ENCODE measurements at regions not wholly inside any gene's neighbourhood (a gene's known extent, or its start where the extent isn't known, plus 50 kb on each side); places are given as distances from the start of the nearest gene placed in this dataset.
A peak's percentile ranks its signal among the peaks of the same experiment; 100 is the strongest.
"Not testable (repeated sequence)": the region's sequence is repeated elsewhere in the genome, so short reads cannot be mapped to it uniquely, and the experiment has no call there.

- no peak for TF ChIP-seq CTCF (IDR thresholded peaks at IDR 0.05; ENCODE audit: control insufficient read depth, extremely low read depth, insufficient read depth)
- no peak overlapping the region for H3K4me3 ChIP-seq (ENCODE audit: low read depth, low read length)
Observed at GRCh38 chr1:229167318-229167717, 103.6 kb upstream of the RAB4A start.

DNA sequence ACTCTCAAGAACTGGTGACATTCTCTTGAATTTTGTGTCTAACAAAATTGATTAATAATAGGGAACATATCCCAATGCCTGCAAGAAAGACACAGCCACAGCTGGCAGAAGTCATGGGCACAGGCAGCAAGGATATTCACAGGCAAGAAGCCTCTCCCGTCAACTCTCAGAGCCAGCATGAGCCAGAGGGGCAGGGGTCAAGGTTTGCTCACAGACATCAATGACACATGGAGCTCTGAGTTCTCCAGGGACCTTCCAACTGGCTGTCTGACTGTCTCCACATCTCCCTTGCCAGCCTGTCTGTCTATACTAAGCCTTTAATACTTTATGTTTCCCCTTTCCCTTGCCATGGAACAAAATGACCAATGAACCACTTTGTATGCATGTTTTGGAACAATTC is 101.5 kb upstream of the RAB4A start:
- no peak for DNase-seq (ENCODE audit: low read depth)
- no peak overlapping the region for H3K4me3 ChIP-seq (ENCODE audit: low read depth, low read length)

More at GRCh38 chr1:229167318-229167717, 103.6 kb upstream of the RAB4A start:
- DNase-seq (ENCODE audit: low read depth): no peak

GRCh38 chr1:229170274-229170673 is 100.6 kb upstream of the RAB4A start:
- TF ChIP-seq CTCF (IDR thresholded peaks at IDR 0.05; ENCODE audit: control insufficient read depth, extremely low read depth, insufficient read depth): no peak

More for the DNA sequence above, 101.5 kb upstream of the RAB4A start:
- TF ChIP-seq CTCF (IDR thresholded peaks at IDR 0.05; ENCODE audit: control insufficient read depth, extremely low read depth, insufficient read depth): no peak

DNA sequence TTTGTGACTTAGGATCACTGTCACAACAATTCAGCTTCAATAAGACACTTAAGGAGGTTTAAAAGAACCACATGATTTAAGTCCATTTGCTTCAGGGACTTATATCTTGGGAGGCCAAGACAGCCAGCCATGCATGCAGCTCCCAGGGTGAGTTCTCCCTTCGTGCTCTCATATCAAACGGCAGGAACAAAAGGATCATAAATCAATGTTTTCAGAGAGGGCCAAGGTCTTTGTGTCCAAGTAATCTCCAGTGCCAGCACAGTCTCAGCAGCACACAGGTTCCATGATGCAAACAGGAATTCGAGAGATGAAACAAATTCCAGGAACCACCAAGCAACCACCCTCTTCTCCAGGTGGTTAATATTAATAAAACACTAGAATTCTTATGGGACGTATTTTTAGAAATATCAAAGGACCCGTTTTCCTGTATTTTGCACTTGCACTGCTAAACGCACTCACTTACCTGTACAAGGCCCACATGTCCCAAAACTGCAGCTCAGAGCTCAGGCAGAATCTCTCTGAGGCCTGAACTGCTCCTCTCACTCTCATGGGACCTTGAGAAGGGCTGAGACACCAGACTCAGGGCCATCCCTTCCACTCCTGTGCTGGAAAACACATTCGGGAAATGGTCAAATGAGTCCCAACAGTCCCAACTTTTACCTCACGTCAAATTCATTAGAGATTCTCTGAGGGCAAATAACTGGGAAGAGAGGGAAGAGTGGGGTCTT is 100.0 kb upstream of the RAB4A start:
- no peak for DNase-seq (ENCODE audit: low read depth)

More at GRCh38 chr1:229170274-229170673, 100.6 kb upstream of the RAB4A start:
- no peak overlapping the region for H3K4me3 ChIP-seq (ENCODE audit: low read depth, low read length)
- no peak for DNase-seq (ENCODE audit: low read depth)

GRCh38 chr1:229171934-229172333 is 99.0 kb upstream of the RAB4A start:
- H3K4me3 ChIP-seq (ENCODE audit: low read depth, low read length): no peak overlapping the region
- peak; percentile 95 for DNase-seq (ENCODE audit: low read depth)
- no peak for TF ChIP-seq CTCF (IDR thresholded peaks at IDR 0.05; ENCODE audit: control insufficient read depth, extremely low read depth, insufficient read depth)

More for the DNA sequence above, 100.0 kb upstream of the RAB4A start:
- no peak overlapping the region for H3K4me3 ChIP-seq (ENCODE audit: low read depth, low read length)
- TF ChIP-seq CTCF (IDR thresholded peaks at IDR 0.05; ENCODE audit: control insufficient read depth, extremely low read depth, insufficient read depth): no peak

DNA sequence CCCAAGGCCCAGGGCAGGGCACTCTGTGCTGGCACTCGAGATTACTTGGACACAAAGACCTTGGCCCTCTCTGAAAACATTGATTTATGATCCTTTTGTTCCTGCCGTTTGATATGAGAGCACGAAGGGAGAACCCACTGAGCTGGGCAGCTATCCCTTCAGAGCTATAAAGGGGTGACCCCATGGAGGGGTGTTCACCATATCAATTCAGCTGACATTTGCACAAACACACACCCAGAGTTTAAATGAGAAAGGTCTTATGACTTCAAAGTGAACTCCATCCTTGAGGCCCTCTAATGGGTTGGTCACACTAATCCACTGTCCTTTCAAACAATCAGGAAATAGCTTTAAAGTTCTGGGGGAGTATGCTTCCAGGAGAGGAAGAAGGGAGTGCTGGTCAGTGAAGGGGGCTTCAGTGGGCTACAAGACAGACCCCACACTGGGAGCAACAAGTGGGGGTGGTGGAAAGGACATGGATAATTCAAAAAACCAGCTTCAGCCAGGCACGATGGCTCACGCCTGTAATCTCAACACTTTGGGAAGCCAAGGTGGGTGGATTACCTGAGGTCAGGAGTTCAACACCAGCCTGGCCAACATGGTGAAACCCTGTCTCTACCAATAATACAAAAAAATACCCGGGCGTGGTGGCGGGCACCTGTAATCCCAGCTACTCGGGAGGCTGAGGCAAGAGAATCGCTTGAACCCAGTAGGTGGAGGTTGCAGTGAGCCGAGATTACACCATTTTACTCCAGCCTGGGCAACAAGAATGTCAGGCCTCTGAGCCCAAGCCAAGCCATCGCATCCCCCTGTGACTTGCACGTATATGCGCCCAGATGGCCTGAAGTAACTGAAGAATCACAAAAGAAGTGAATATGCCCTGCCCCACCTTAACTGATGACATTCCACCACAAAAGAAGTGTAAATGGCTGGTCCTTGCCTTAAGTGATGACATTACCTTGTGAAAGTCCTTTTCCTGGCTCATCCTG is 97.1 kb upstream of the RAB4A start:
- H3K4me3 ChIP-seq (ENCODE audit: low read depth, low read length); DNase-seq (ENCODE audit: low read depth): not testable (repeated sequence)

GRCh38 chr1:229175297-229175696 is 95.6 kb upstream of the RAB4A start:
- H3K4me3 ChIP-seq (ENCODE audit: low read depth, low read length); DNase-seq (ENCODE audit: low read depth): not testable (repeated sequence)

DNA sequence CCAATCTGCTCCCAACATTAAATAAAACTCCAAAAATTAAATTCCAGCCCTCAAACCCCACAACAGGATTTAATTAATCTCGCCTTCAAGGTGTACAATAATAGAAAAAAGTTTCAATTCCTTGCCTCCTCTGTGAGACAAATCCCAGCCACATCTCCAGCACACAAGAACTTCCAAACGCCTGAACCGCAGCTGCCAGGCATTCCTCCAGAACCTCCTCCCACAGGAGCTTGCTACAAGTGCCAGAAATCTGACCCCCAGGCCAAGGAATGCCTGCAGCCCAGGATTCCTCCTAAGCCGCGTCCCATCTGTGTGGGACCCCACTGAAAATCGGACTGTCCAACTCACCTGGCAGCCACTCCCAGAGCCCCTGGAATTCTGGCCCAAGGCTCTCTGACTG is 94.5 kb upstream of the RAB4A start:
- DNase-seq (ENCODE audit: low read depth); H3K4me3 ChIP-seq (ENCODE audit: low read depth, low read length): not testable (repeated sequence)
